Glomerular visceral epithelial cell (primary cell): ENCODE measurements at regions not wholly inside any gene's neighbourhood (a gene's known extent, or its start where the extent isn't known, plus 50 kb on each side); places are given as distances from the start of the nearest gene placed in this dataset.
"Not testable (repeated sequence)": the region's sequence is repeated elsewhere in the genome, so short reads cannot be mapped to it uniquely, and the experiment has no call there.

Experiments used
- DNase-seq: peaks from one replicate; pipeline ENCODE4 v3.0.0-alpha.2; 2016; ENCODE audit errors: extremely low spot score

DNA sequence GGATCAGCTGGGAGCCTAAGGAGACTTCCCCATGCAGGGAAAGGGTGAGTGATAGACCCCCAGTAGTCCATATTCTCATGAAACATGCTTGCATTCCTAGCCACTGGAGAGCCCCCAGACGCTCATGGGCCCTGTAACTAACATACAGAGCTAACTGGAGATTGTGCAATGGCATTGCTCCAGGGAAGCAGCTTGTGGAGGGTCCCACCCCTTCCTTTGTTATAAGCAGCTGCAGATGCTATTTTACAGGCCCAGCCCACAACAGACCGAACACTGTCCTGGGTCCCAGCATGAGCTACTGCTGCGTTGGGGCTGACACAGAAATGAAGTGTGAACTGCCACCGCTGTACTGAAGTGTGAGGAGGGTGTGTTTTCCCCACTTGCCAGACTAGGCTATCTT, 1465.7 kb upstream of the DIAPH2 start:
- no peak for DNase-seq

DNA sequence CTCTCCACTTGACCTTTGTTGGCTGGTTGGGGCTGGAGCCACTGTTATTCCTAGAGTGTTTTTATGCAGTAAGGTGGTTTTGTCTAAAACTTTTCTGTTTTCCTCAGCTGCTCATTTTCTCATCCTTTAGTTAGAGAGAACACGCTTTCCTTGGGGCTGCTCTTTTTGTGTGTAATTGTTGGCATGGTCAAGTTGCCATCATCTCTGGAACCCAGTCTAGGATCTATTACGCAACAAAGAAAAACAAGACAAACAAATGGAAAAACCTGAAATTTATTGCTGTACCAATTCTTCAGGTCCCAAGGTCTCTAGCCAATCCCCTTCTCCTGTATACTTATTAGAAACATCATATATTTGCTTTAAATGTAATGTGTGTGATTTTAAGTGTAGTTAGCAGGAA, 1436.3 kb upstream of the DIAPH2 start:
- no peak for DNase-seq

DNA sequence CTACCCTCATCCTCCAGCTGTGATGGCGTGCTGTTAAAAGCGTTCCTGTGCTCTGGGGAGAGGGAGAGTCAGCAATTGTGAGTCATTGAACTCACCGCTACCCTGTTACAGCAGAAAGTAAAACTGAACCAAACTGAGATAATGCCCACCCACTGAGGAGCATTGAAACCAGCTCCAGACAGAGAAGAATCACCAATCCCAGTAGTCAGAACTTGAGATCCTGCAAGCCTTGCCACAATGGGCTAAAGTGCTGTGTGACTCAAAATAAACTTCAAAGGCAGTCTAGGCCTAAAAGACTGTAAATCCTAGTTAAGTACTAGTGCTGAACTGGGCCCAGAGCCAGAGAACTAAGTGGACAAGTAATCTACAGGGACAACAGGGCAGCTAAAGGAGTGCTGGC, 1394.2 kb upstream of the DIAPH2 start:
- DNase-seq, result no peak

DNA sequence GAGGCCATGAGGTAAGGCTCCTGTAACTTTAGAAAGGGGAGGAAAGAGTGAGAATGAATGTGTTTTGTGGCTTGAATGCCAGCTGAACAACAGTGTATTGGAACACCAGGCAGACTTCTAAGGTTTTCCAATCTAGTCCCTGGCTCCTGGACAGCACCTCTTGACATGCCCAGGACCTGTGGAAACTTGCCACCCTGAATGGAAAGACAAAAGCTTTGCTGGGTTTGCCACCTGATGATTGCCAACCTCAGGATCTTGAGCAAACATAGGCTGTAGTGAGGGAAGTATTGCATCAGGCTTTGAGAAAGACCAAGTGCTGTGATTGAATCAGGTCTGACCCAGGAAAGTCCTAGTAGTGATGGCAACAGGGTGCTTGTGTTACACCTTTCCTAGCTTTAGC, 1393.1 kb upstream of the DIAPH2 start:
- DNase-seq, result no peak

DNA sequence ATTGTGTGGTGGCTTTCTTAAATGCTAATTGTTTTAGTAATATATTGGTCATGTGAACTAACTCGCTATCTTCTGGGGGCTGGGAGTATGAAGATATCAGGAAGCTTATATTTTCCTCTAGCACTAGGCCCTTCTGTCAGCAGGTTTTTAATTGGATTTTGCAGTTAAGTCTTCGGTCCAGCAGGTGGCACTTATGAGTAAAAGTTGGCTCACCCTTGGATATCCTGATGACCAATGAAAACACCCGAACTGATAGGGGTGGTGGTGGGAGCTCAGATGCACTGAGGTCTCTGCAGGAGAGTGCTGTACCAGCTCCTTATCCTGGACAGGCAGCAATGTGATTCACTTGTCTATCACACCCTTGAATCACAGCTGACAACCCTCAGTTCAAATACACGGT, 1365.8 kb upstream of the DIAPH2 start:
- no peak for DNase-seq

DNA sequence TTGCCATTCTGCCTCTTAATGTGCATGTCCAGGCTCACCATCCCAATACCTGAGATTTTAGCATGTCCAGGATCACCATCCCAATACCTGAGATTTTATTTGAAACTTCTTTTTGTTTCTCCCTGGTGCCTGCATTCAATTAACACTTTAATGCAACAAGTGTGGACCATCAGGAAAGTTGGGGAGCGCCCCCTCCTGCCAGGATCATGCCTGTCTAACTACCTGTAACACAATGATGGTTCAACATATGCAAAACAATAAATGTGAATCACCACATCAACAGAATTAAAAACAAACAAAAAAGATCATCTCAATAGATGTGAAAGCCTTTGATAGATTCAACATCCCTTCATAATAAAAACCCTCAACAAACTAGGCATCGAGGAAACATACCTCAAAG, 1359.5 kb upstream of the DIAPH2 start:
- no peak for DNase-seq

DNA sequence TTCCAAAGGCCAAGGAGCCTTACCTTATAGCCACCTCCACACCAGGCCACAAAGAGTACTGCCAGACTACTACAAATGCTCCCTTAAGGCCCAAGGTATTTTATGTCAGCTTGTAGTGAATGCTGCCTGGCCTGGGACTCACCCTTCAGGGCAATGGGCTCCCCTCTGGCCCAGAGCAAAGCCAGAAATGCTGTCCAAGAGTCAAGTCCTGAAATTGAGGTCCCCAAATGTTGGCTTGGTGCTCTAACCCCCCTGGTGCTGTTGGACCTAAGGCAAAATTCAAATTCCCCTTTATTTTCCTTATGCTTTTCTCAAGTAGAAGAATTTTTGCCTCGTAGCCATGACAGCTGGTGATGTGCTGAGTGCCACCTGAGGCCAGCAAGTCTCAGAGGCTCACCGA, 1354.3 kb upstream of the DIAPH2 start:
- no peak for DNase-seq

DNA sequence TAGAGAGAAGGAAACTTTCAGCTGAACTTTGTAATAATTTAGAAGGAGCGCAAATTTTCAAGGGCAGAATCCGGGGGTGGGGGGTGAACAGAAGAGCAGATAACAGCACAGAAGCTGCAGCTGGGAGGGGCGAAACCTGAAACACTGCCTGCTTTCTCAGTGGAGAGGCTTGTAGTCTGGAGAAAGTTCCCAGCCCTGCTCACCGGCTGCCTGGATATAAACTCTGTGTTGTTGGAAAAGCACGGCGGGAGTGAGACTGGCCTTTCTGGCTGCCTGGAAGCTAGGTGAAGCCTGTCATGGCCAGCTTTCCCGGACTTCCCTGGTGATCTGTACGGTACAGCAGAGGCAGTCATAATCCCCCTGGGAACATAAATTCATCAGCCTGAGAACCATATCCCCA, 1352.1 kb upstream of the DIAPH2 start:
- DNase-seq, result no peak

DNA sequence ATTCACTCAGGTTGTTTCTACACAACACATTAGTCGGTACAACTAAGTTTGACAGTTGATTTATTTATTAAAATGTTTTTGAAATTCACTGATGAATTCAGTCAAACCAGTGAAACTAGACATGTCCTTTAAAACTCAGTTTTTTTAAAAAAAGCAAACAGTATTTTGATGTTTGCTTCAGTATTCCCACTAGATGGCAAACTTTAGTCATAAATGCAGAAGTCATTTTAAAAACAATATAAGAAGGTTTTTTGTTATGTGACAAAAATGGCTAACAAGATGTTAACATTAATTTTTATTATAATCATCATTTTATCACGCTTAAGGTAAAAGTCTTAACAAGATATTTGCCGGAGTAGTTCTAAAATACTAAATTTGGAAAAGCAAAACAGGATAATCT, 1337.8 kb upstream of the DIAPH2 start:
- DNase-seq, result no peak

DNA sequence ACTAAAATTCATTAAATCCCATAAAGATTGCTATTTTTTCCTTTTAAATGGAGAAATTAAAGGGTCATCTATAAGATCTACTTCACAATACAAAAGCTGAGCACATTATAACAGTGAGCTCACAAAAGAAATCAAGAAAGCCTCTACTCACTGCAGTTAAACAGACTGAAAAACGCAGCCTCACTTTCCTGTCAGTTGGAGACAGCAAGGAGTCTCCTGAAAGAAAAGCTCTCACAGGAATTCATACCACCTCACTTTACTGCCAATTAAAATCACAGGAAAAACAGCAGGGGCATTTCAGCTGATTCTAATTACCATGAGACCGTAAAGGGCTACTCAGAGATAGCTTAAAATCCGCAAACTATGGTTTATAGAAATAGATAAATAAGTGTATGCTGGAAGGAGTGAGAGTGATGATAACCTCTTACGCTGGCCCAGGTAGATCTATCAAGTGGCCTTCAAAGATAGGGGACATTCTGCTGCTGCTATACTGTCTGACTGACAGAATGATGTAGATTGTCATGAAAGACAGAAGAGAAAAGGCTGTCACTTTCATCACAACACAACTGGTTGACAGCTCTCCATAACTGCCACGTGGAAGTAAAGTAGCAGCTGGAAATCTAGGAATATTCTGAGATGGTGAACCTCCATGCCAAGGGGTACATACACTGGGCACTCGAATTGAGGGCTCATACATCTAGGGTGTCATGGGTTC, 1333.7 kb upstream of the DIAPH2 start:
- no peak for DNase-seq

DNA sequence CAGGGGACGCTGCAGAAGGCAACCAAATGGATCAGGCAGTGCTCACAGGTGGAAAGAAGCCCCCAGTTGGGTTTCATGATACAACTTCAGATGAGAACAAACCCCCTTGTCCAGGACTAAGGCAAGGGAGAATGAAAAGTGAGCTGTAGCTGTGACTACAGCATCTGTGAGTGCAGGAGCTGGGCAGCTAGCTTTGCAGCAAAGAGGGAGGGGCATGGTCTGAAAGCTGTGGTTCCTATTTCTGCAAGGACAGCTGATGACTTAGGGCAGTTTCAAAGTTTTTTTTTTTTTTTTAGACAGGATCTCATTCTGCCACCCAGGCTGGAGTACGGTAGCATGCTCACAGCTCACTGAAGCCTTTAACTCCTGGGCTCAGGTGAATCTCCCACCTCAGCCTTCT, 1317.4 kb upstream of the DIAPH2 start:
- DNase-seq, result no peak

DNA sequence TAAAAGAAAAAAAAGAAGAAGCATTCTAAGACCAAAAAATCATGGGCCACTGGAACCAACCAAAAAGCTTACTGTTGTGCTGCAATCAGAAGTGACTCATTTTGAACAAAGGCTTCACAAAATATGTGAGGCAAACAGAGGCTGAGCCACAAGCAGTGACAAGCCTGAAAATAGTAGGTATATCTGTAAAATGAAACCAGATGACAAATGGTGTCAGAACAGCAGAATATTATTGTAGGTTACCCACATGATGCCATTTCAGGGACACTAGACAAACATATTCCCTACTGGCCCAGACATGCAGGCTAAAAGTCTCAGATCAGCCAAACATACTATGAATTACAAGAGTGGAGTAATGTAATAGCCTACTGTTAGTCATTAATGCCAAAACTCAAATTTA, 1301.8 kb upstream of the DIAPH2 start:
- no peak for DNase-seq

DNA sequence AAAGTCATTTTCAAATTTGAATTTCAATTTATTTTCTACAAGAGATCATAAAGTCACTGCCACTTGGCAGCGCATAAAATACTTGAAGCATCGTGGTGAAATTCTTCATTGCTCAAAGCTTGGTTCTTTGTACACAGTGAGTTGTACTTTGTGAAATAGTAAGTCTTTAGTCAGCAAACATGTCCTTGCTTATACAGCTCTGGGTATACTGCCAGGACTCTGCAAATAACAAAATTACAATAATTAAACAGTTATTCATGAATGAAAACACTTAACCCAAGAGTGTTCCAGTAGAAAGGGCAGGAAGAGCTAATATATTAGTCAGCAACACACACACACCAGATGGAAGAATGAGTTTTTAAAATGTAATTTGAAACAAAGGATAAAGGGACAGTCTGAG, 1300.9 kb upstream of the DIAPH2 start:
- DNase-seq, result no peak

DNA sequence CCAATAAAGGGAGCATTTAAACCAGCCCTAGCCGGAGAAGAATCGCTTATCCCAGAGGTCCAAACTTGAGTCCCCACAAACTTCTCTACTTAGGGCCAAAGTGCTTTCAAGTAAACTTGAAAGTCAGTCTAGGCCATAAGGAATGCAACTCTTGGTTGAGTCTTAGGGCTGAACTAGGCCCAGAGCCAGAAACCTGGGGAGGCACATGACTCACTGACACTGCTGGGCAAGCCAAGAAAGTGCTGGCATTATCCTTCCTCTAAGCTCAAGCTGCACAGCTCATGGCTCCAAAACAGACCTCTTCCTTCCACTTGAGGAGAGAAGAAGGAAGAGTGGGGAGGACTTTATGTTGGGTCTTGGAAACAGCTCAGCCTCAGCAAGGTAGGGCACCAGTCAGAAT, 1257.3 kb upstream of the DIAPH2 start:
- no peak for DNase-seq

DNA sequence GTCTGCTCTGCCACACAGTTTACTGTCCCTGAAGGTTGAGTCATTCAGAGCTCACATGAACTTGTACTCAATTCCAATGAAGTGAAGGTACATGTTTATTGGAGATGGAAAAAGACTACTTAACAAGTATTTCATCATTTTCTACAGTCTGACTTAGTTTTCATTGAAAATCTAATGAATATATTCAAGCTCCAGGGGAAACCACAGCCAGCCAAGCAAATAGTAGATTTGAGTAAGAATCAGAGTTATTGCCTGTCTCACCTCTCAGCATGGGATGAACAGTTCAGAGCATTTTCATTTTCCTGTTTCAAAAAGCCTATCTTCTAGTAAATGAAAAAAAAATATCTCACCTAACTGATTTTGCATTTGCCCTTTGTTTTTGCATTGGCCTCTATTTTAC, 1249.4 kb upstream of the DIAPH2 start:
- DNase-seq, result no peak

DNA sequence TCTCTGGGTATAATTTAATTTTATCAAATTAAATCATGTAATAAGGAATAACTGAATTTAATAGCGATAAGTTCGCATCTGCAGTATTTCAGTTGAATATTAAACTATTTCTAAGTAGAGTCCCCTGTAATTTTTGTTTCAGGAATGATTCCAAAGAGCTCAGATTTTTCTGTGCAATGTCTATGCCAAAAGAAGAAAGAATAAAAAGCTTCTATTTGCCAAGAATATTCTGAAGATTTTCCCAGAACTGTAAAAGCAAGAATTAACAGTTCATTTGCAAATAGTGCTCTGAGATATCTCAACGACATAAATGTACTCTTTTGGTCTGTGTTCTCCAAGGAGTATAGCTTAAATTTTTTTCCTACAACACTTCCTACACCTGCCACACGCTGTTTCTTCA, 1242.8 kb upstream of the DIAPH2 start:
- no peak for DNase-seq

DNA sequence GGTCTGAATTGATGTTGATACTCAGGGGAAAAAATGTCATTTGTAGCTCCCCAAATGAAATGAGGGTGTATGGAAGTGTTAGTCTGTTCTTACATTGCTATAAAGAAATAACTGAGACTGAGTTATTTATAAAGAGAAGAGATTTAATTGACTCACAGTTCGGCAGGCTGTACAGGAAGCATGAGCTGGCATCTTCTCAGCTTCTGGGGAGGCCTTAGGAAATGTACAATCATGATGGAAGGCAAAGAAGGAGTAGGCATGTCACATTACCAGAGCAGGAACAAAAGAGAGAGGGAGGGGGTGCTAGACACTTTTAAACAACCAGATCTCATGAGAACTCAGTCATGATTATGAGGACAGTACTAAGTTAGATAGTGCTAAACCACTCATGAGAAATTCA, 1199.9 kb upstream of the DIAPH2 start:
- no peak for DNase-seq

DNA sequence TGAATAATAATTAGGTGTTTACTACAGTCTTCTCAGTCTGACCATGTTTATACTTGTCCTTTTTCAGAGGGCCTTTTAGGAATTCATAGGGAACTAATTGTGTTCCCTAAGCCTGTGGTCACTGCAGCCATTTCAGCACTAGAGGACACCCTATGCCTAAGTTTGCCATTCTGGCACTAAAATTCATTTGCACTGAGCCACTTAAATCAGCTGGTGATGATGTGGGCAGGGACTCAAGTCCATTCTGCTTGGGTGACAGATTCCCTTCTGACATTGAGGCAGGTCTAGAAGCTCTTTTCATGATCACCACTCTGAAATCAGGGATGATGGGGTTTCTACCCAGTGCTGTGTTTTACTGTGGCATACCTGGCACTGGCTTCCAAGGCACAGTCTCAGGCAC, 1178.9 kb upstream of the DIAPH2 start:
- DNase-seq, result no peak

DNA sequence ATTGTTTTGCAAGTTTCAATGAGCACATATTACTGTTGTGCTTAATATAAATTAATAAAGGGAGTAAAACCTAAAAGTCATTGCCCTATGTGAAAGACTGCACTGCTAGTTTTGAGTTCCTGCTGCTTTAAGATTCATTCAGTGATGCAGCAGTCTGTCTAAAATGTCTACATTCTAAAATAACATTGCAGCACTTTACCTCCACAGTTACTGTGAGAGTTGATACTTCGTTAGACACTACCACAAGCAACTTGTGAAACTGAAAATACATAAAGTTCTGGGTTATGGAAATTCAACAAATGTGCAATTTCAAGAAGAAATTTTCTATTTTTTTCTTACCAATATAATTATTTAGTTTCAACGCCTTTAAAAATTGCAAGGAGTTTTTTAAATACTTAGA, 1175.2 kb upstream of the DIAPH2 start:
- DNase-seq, result no peak

DNA sequence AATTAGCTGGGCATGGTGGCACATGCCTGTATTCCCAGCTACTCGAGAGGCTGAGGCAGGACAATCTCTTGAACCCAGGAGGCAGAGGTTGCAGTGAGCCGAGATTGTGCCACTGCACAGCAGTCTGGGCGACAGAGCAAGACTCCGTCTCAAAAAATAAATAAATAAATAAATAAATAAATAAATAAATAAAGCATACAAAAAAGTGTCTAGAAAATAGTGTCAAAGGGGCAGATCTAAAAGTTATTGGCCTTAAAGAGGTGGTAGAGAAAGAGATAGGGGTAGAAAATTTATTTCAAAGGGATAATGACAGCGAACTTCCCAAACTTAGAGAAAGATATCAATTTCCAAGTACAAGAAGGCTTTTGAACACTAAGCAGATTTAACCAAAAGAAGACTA, 1160.6 kb upstream of the DIAPH2 start:
- DNase-seq, result not testable (repeated sequence)

DNA sequence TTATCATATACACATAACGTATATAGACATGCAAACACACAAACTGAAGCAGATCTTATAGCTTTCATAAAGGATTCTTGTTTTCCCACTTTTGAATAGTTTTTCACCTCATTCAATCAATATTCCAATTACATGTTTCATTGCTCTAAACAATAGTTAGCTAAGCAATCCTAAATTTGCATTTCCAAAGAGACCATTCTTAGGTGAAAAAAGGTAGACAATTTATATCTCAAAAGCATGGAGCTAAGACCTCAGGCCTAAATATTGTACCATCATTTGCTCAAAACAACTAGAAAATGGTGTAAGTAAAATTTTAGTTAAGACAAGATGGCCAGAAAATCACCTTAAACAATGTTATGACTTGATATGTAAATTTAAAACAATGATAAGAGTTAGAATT, 1148.5 kb upstream of the DIAPH2 start:
- DNase-seq, result no peak

DNA sequence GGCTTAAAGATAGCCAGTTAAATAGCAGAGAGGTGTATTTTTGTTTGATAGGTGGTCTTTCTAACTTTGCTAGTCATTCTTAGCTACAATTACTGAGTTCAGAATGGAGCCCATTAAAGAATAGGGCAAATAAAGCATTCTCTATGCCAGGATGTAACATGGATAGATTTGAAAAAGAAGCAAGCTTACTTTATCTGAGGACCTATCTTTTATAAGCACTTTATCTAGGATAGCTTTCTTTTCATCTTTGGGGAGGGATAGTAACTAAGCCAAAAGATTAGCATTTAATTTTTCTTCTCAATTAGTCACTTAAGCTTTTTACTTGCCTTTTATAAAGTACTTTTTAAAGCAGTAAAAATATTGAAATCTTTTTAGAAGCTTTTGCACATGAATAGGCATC, 1148.0 kb upstream of the DIAPH2 start:
- DNase-seq, result no peak

DNA sequence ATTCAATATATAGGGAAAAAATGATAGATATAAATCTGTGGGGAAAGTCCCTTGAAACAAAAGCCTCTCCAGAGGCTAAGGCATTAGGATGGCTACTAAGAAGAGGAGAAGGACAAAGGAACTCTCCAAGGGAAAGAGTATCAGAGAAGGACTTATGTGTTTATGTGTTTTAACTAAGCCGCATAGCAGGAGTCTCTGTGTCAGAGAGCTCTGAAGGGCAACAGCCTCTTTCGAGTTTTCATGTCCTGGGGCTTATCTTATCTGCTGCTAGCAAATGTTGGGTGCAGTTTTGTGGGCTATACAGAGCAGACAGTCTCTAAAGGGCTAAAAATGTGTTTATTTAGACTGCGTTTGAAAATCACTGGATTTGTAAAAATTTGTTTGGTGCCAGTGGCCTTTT, 1145.6 kb upstream of the DIAPH2 start:
- DNase-seq, result no peak

DNA sequence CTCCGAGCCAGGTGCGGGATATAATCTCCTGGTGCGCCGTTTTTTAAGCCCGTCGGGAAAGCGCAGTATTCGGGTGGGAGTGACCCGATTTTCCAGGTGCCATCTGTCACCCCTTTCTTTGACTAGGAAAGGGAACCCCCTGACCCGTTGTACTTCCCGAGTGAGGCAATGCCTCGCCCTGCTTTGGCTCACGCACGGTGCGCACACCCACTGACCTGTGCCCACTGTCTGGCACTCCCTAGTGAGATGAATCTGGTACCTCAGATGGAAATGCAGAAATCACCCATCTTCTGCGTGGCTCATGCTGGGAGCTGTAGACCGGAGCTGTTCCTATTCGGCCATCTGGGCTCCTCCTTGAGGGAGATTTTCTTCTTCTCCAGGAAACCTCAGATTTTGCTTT, 1135.1 kb upstream of the DIAPH2 start:
- not testable (repeated sequence) for DNase-seq

DNA sequence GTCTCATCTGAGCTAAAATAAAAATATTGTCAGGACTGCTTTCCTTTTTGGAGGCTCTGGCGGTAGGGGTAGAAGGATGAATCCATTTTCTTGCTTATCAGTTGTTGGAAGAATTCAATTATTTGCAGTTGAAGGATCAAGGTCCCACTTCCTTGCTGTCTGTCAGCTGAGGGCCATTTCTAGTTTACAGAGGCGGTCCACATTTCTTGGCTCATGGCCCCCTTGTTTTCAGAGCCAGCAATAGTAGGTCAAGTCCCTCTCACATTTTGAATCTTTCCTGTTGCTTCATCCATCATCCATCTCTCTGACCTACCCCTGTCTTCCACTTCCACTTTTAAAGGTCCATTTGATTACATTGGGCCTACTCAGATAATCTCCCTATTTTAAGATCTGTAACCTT, 1099.3 kb upstream of the DIAPH2 start:
- no peak for DNase-seq
